GM18868 (cell line): ENCODE measurements at regions not wholly inside any gene's neighbourhood (a gene's known extent, or its start where the extent isn't known, plus 50 kb on each side); places are given as distances from the start of the nearest gene placed in this dataset.

ENCODE experiments used
- ATAC-seq: cut with Tn5 transposase; IDR thresholded peaks from one replicate; pipeline ENCODE4 v1.9.1; 2021; ENCODE audit warnings: mild to moderate bottlenecking, moderate library complexity; ENCODE audit not compliant: unreplicated experiment

GRCh38 chr3:104646196-104646595 lies 720.5 kb upstream of the ALCAM start:
- no peak for ATAC-seq

- ATAC-seq: no peak
Measured at GRCh38 chr3:104648823-104649222, 717.9 kb upstream of the ALCAM start.

GRCh38 chr3:104669083-104669482 lies 697.6 kb upstream of the ALCAM start:
- ATAC-seq: no peak

GRCh38 chr3:104672331-104672730 lies 694.4 kb upstream of the ALCAM start:
- ATAC-seq: no peak

DNA sequence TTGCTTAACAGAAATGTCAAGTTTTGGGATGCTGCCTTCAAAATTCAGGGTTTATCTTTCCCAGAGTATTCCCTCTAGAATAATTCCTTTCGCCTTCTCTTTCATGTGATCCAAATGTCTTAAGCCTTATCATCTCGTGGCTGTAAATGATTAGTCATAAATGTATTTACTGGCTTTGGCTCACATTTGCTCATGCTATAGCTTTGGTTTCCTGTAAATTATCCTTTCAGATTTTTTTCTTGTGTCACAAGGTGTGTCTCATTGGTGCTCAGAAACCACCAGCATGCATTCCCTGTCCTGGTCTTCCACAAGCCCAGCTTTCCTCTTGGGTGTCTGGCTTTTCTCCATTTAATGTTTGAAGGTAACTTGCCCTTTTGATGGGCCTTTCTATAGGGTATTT lies 692.7 kb upstream of the ALCAM start:
- ATAC-seq: no peak

GRCh38 chr3:104676241-104676640 lies 690.5 kb upstream of the ALCAM start:
- no peak for ATAC-seq

DNA sequence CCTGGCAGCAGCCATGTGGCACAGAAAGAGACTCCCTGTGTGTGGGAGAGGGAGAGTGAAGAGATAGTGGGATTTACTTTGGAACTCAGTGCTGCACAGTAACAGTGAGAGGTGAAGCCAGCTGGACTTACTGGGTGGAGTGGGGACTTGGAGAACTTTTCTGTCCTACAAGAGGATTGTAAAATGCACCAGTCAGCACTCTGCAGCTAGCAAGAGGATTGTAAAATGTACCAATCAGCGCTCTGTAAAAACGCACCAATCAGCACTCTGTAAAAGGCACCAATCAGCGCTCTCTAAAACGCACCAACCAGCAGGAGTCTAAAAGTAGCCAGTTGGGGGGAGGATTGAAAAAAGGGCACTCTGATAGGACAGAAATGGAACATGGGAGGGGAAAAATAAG lies 688.8 kb upstream of the ALCAM start:
- ATAC-seq: no peak

- ATAC-seq: no peak
Measured at GRCh38 chr3:104685492-104685891, 681.2 kb upstream of the ALCAM start.

DNA sequence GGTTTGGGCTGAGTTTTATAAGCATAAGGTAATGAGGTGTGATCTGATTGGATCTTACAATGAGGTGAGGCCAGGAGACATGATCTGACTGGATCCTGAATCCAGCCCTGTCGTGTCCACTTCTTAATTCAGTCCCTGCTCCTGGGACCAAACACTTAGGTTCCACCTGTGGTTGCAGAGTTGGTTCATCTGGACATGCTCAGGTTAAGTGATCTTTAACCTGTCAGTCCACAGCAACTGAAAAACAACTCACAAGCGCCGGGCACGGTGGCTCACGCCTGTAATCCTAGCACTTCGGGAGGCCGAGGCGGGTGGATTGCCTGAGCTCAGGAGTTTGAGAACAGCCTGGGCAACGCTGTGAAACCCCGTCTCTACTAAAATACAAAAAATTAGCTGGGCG lies 679.3 kb upstream of the ALCAM start:
- no peak for ATAC-seq

GRCh38 chr3:104696470-104696869 lies 670.2 kb upstream of the ALCAM start:
- ATAC-seq: no peak

GRCh38 chr3:104711406-104711805 lies 655.3 kb upstream of the ALCAM start:
- no peak for ATAC-seq

GRCh38 chr3:104715972-104716371 lies 650.7 kb upstream of the ALCAM start:
- ATAC-seq: no peak

DNA sequence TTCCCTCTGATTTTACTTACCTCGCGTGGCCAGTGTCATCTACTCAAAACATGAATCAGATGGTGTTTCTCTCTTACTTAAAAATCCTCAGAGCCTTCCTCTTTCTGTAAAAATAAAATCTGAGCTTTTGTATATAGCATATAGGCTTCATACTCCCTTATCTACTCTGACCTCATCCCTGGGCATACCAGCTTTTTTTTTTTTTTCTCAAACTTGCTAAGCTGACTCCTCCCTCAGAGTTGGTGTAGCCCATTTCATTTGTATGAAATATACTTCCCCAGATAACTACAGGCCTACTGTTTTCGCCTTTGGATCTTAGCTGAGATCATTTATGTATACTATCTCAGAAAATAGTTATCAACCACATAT lies 648.9 kb upstream of the ALCAM start:
- ATAC-seq: peak; percentile 49

DNA sequence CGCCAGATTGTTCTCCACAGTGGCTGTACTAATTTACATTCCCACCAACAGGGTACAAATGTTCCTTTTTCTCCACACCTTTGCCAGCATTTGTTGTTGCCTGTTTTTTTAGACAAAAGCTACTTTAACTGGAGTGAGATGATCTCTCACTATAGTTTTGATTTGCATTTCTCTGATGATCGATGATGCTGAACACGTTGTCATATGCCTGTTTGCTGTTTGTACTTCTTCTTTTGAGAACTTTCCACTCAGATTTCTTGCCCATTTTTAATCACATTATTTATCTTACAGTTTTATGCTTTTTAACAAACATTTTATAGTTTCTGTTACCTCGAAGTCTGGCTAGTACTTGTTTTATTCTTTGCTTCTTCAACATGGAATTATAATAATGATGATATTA lies 643.7 kb upstream of the ALCAM start:
- no peak for ATAC-seq

DNA sequence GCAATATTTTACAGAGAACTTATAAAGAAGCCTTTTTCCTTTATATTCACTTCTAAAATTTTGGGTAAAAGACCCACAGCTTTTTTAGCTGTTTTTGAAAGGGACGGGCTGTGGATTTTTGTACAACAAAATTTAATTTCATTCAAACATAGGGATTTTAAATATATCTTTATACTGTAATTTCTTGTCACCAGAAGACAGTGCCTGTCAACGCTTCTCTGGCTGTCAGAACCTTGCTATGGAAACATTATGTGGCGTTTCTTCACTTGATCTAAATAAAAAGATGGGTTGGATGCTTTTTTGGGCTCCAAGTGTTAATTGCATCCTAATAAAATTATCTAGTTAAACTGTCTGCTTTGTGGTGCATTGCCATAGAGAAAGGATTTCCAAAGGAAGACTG lies 635.6 kb upstream of the ALCAM start:
- no peak for ATAC-seq

DNA sequence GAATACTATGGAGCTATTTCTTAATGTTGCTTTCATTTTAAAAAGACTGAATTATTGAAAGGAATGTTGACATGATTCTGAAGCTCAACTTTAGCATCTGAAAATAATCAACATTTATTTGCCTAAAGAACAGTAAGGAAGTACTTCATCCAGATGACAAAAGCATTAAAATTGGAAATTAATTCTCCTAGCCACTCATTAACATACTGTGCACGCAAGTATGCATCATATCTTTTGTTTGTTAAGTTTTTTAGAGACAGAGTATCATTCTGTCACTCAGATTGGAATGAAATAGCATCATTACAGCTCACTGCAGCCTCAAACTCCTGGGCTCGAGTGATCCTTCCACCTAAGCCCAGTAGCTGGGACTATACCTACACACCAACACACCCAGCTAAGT lies 632.1 kb upstream of the ALCAM start:
- ATAC-seq: no peak

DNA sequence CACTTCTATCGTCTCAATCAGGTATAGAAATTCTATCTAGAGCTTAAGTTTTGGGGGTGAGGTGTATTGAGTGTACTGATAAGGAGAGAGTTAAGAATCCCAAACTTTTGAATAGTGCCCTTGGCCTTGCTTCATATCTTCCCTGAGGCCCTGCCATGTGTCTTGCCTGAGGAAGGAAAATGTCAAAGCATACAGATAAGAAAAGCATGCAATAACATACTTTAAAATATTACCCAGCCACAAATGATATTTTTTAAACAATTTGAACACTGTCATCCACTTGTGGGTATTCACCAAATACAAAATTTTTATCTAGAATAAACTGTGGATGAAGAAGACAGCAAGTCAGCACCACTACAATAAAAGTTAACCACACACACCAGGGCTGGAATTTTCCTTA lies 631.0 kb upstream of the ALCAM start:
- ATAC-seq: no peak

GRCh38 chr3:104738271-104738670 lies 628.4 kb upstream of the ALCAM start:
- no peak for ATAC-seq

DNA sequence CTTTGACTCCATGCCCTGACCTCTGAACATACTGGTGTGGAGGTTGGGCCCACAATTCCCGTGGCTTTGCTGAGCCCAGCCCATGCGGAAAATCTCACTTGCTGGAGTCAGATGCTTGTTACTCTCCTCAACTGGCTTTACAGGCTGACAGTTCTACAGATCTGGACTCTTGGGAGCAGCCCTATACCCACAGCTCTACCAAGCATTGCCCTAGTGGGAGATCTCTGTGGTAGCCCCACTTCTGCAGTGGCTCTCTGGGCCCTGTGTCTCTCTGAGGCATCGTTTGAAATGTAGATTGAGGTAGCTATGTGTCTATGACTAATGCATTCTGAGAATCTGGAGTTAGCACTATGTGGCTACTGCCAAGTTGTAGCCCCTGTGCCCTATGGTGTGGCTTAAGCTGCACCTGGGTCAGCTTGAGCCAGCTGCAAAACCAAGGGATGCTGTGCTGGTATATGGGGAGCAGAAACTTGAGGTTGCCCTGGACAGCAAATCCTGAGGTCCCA lies 625.8 kb upstream of the ALCAM start:
- no peak for ATAC-seq

- ATAC-seq: no peak
Measured at GRCh38 chr3:104742044-104742443, 624.7 kb upstream of the ALCAM start.

DNA sequence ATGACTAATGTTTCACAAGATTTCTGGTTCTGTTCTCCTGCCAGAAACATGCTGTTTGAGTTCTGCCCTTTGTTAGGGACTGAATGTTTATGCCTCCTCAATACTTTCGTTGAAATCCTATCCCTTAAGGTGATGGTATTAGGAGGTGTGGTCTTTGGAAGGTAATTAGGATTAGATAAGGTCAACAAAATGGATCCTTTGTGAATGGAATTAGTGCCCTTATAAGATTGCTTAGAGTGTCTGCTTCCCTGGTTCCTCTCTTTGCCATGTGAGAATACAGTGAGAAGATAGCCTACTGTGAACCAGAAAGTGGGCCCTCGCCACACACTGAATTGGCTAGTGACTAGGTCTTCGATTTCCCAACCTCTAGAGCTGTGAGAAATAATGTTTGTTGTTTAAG lies 621.4 kb upstream of the ALCAM start:
- ATAC-seq: no peak

GRCh38 chr3:104746056-104746455 lies 620.7 kb upstream of the ALCAM start:
- ATAC-seq: no peak

DNA sequence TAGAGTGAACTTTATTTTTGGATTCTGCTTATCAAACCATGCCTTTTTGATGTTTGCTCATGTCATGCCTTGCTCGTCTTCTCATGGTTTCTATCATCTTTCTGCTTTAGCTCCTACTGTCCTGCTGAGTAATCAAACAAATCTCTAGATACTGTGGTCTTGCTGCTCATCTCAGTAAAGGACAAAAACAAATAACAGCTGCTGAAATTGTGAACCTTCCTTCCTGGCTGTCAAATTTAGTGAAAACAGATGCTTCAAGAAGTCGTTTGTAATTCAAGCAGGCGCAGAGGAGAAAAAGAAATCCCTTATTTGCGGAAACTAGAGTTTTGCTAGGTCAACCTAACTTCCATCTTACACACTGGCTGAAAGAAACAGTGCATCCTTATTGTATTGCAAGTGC lies 616.1 kb upstream of the ALCAM start:
- ATAC-seq: no peak

GRCh38 chr3:104755791-104756190 lies 610.9 kb upstream of the ALCAM start:
- no peak for ATAC-seq
